Activated CD4-positive, alpha-beta T cell treated with anti-CD3 and anti-CD28 coated beads, Interleukin-2, amount 10 ng/mL, durations not matched to agents 7 days and 5 days (primary cell): ENCODE measurements at regions not wholly inside any gene's neighbourhood (a gene's known extent, or its start where the extent isn't known, plus 50 kb on each side); places are given as distances from the start of the nearest gene placed in this dataset.

Experiments used
- CTCF ChIA-PET: fragments of 350-600 bp; sonication (Branson Sonifier 250); formaldehyde crosslinking; loops from one replicate; lab custom pipeline; 2021; ENCODE audit warnings: antibody characterized with exemption; lab: Charles Lee
- POLR2A ChIA-PET: fragments of 350-600 bp; sonication (Branson Sonifier 250); formaldehyde crosslinking; loops from one replicate; lab custom pipeline; 2021; ENCODE audit warnings: antibody characterized with exemption; lab: Charles Lee
- DNase-seq: peaks from one replicate; pipeline ENCODE4 v3.0.0-alpha.2; 2020
- H3K27ac Mint-ChIP-seq: one replicate; pipeline ENCODE4 v1.8.0; 2021; ENCODE audit warnings: mild to moderate bottlenecking, moderate library complexity, mixed read lengths
- H3K27me3 Mint-ChIP-seq: one replicate; pipeline ENCODE4 v1.8.0; 2021; ENCODE audit warnings: mixed read lengths
- H3K36me3 Mint-ChIP-seq: one replicate; pipeline ENCODE4 v1.8.0; 2021; ENCODE audit warnings: low read depth, mixed read lengths
- H3K4me1 Mint-ChIP-seq: one replicate; pipeline ENCODE4 v1.8.0; 2021; ENCODE audit warnings: mixed read lengths
- H3K4me3 Mint-ChIP-seq: one replicate; pipeline ENCODE4 v1.8.0; 2021; ENCODE audit warnings: mild to moderate bottlenecking, moderate library complexity, mixed read lengths
- H3K9me3 Mint-ChIP-seq: one replicate; pipeline ENCODE4 v1.8.0; 2021; ENCODE audit warnings: mixed read lengths

GRCh38 chr1:186511761-186512637 is 51.1 kb upstream of the PDC start:
- peak; percentile 21 for DNase-seq
- CTCF ChIA-PET: no interaction called here
- Mint-ChIP-seq H3K27ac (peak overlapping the region; percentile 51), H3K36me3 (no peaks in the 10 kb centered on the region), H3K9me3 (peaks cover 2% of the 10 kb centered on the region), H3K27me3 (peaks cover 6% of the 10 kb centered on the region), H3K4me1 (peaks cover 10% of the 10 kb centered on the region), H3K4me3 (no peak overlapping the region)
- POLR2A ChIA-PET: no interaction called here
